SK-N-SH (cell line): ENCODE measurements at regions not wholly inside any gene's neighbourhood (a gene's known extent, or its start where the extent isn't known, plus 50 kb on each side); places are given as distances from the start of the nearest gene placed in this dataset.

Experiments
- CTCF ChIA-PET: fragments of 300-600, 350-600 bp; formaldehyde crosslinking; extraction: SDS; loops from one replicate; lab custom pipeline; 2021; lab: Yijun Ruan, JAX
- POLR2A ChIA-PET: fragments of 350-600 bp; sonication (Branson Sonifier 250); formaldehyde crosslinking; extraction: SDS; loops from one replicate; lab custom pipeline; 2020; ENCODE audit warnings: antibody characterized with exemption, inconsistent platforms; lab: Yijun Ruan, JAX
- DNase-seq: peaks from one replicate; pipeline ENCODE4 v3.0.0; 2012
- H2AFZ ChIP-seq: fragments of 200-600 bp; sonication (generic); 2 replicates; pipeline ENCODE4 v1.8.1; 2016; ENCODE audit warnings: antibody characterized with exemption, mild to moderate bottlenecking, low read depth
- H3F3A ChIP-seq: fragments of 200-600 bp; sonication (generic); replicated peaks from 2 replicates; pipeline ENCODE3; 2016; ENCODE audit warnings: antibody characterized with exemption, mild to moderate bottlenecking; ENCODE audit not compliant: insufficient read depth
- H3K27ac ChIP-seq, 2 experiments: fragments of 200-500 bp in 1 of 2; fragments of 200-600 bp in 1 of 2; sonication (Bioruptor generic) in 1 of 2; sonication (generic), shearing (Covaris generic) in 1 of 2; 2 replicates each; pipeline versions ENCODE4 v1.5.1 to v1.6.1; 2014 to 2016; ENCODE audit warnings: low read depth in 2 of 2, inconsistent platforms in 1 of 2, low read length in 1 of 2, mild to moderate bottlenecking in 1 of 2, mixed read lengths in 1 of 2
- H3K27me3 ChIP-seq: fragments of 200-600 bp; sonication (generic), shearing (Covaris generic); 2 replicates; pipeline ENCODE4 v1.6.1; 2016; ENCODE audit warnings: mixed run types; ENCODE audit not compliant: insufficient read depth
- H3K36me3 ChIP-seq, 2 experiments: fragments of 200-500 bp in 1 of 2; fragments of 200-600 bp in 1 of 2; sonication (Bioruptor generic) in 1 of 2; sonication (generic) in 1 of 2; replicated peaks in 1 of 2; 2 replicates each; pipeline versions ENCODE3 to v1.5.1; 2014 to 2016; ENCODE audit warnings: low read length in 1 of 2, mild to moderate bottlenecking in 1 of 2; ENCODE audit not compliant: insufficient read depth in 2 of 2, control insufficient read depth in 1 of 2
- H3K4me1 ChIP-seq, 2 experiments: fragments of 200-500 bp in 1 of 2; fragments of 200-600 bp in 1 of 2; sonication (Bioruptor generic) in 1 of 2; sonication (generic), shearing (Covaris generic) in 1 of 2; 2 replicates each; pipeline versions ENCODE4 v1.5.1 to v1.6.1; 2014 to 2016; ENCODE audit warnings: low read depth in 1 of 2, low read length in 1 of 2, mixed run types in 1 of 2; ENCODE audit not compliant: insufficient read depth in 2 of 2, control insufficient read depth in 1 of 2
- H3K4me2 ChIP-seq: fragments of 200-600 bp; sonication (generic), shearing (Covaris generic); 2 replicates; pipeline ENCODE4 v1.6.1; 2017; ENCODE audit warnings: mixed run types
- H3K4me3 ChIP-seq, 2 experiments: fragments of 200-500 bp in 1 of 2; fragments of 200-600 bp in 1 of 2; sonication (Bioruptor generic) in 1 of 2; sonication (generic), shearing (Covaris generic) in 1 of 2; 2 replicates each; pipeline versions ENCODE4 v1.5.1 to v1.8.1; 2014 to 2016; ENCODE audit warnings: low read depth in 2 of 2, inconsistent platforms in 1 of 2, low read length in 1 of 2, mild to moderate bottlenecking in 1 of 2, mixed read lengths in 1 of 2, moderate library complexity in 1 of 2
- H3K79me2 ChIP-seq: fragments of 200-600 bp; sonication (generic); 2 replicates; pipeline ENCODE4 v1.8.1; 2017; ENCODE audit warnings: mild to moderate bottlenecking; ENCODE audit not compliant: insufficient read depth
- H3K9ac ChIP-seq: fragments of 200-600 bp; sonication (generic); 2 replicates; pipeline ENCODE4 v1.6.1; 2017; ENCODE audit warnings: mixed run types
- H3K9me2 ChIP-seq: fragments of 200-600 bp; sonication (generic); 2 replicates; pipeline ENCODE4 v1.6.1; 2017; ENCODE audit warnings: mixed run types
- H3K9me3 ChIP-seq: fragments of 200-600 bp; sonication (generic); 2 replicates; pipeline ENCODE4 v1.6.1; 2017; ENCODE audit warnings: mixed run types, mild to moderate bottlenecking, moderate library complexity
- H4K20me1 ChIP-seq: fragments of 200-600 bp; sonication (generic); 2 replicates; pipeline ENCODE4 v1.6.1; 2017; ENCODE audit warnings: mild to moderate bottlenecking, mixed run types; ENCODE audit not compliant: insufficient read depth
- CHD2 ChIP-seq: fragments of 150-350 bp; IDR thresholded peaks from 2 replicates; pipeline ENCODE4 v1.6.1; 2018; ENCODE audit warnings: low read length; ENCODE audit not compliant: partially characterized antibody
- ELF1 ChIP-seq: IDR thresholded peaks from 2 replicates; pipeline ENCODE4 v1.4.0; 2012
- EP300 ChIP-seq, 2 experiments: IDR thresholded peaks; 2 replicates each; pipeline versions ENCODE4 v1.4.0 to v1.6.1; 2012; ENCODE audit warnings: borderline replicate concordance in 1 of 2, low read depth in 1 of 2, low read length in 1 of 2
- EZH2phosphoT487 ChIP-seq: fragments of 200-600 bp; sonication (generic); IDR thresholded peaks from 2 replicates; pipeline ENCODE4 v1.6.1; 2017; ENCODE audit warnings: low read depth, mixed run types, mild to moderate bottlenecking, antibody characterized with exemption, moderate library complexity, borderline replicate concordance
- FOSL2 ChIP-seq: IDR thresholded peaks from 2 replicates; pipeline ENCODE4 v1.4.0; 2012; ENCODE audit warnings: low read depth, mild to moderate bottlenecking, moderate library complexity, borderline replicate concordance
- GATA2 ChIP-seq: sonication (generic); formaldehyde crosslinking; IDR thresholded peaks from 2 replicates; pipeline ENCODE4 v1.5.0; 2020; ENCODE audit warnings: mild to moderate bottlenecking, missing genetic modification reagents
- IRF3 ChIP-seq: fragments of 150-350 bp; IDR thresholded peaks from 2 replicates; pipeline ENCODE4 v1.6.1; 2016; ENCODE audit warnings: mild to moderate bottlenecking, low read depth, low read length
- MEF2A ChIP-seq: IDR thresholded peaks from 2 replicates; pipeline ENCODE4 v1.4.0; 2012; ENCODE audit warnings: low read depth, borderline replicate concordance
- PBX3 ChIP-seq: IDR thresholded peaks from 2 replicates; pipeline ENCODE4; 2012
- POLR2AphosphoS5 ChIP-seq: IDR thresholded peaks from 2 replicates; pipeline ENCODE4 v1.6.1; 2012; ENCODE audit warnings: low read depth, low read length
- REST ChIP-seq: IDR thresholded peaks from 2 replicates; pipeline ENCODE4 v1.6.1; 2012; ENCODE audit warnings: mild to moderate bottlenecking, low read depth, low read length, moderate library complexity
- TAF1 ChIP-seq: IDR thresholded peaks from 2 replicates; pipeline ENCODE4 v1.6.1; 2012; ENCODE audit warnings: low read depth, mild to moderate bottlenecking, low read length, moderate library complexity, borderline replicate concordance
- TEAD4 ChIP-seq: IDR thresholded peaks from 2 replicates; pipeline ENCODE4 v1.4.0; 2012; ENCODE audit warnings: mild to moderate bottlenecking, borderline replicate concordance; ENCODE audit not compliant: insufficient read depth
- ZBTB33 ChIP-seq: IDR thresholded peaks from 2 replicates; pipeline ENCODE4 v1.4.0; 2012; ENCODE audit warnings: low read depth, borderline replicate concordance
- WGBS: methylation state at CpG from one replicate; pipeline ENCODE4 v1.1.6; 2017; ENCODE audit warnings: low lambda C conversion rate; 5-methylcytosine and 5-hydroxymethylcytosine counted together

GRCh38 chr4:84151574-84151973, 347.5 kb downstream of the NKX6-1 start:
- Histone ChIP-seq H3K4me1 (no peaks in the 10 kb centered on the region), H3K36me3 (no peaks in the 10 kb centered on the region), H3K79me2 (no peaks in the 10 kb centered on the region), H3K27me3 (no peaks in the 10 kb centered on the region; the same call in 1 of the 2 replicates), H3K4me2 (no peak overlapping the region), H3K9ac (no peak overlapping the region), H4K20me1 (no peaks in the 10 kb centered on the region), H2AFZ (no peak overlapping the region), H3K4me3 (no peak overlapping the region), H3K9me2 (no peaks in the 10 kb centered on the region), H3F3A (no peaks in the 10 kb centered on the region), H3K9me3 (no peaks in the 10 kb centered on the region), H3K27ac (no peak overlapping the region)
- no peak for TF ChIP-seq ZBTB33
- WGBS, result 0% methylated on average over 2 of the region's 2 CpGs
- ChIA-PET CTCF (no interaction called here), POLR2A (no interaction called here)
- no peak for DNase-seq

GRCh38 chr4:84150177-84150576, 348.9 kb downstream of the NKX6-1 start:
- 42% methylated on average over 1 of the region's 1 CpG for WGBS
- H3K9me2 ChIP-seq, result no peaks in the 10 kb centered on the region

GRCh38 chr4:84147831-84148230, 351.3 kb downstream of the NKX6-1 start:
- Histone ChIP-seq H2AFZ (no peak overlapping the region), H3K4me2 (no peak overlapping the region), H3K4me3 (no peak overlapping the region), H3K4me1 (no peaks in the 10 kb centered on the region), H3K27me3 (no peaks in the 10 kb centered on the region; the same call in 1 of the 2 replicates), H3K9me3 (no peaks in the 10 kb centered on the region), H3F3A (no peaks in the 10 kb centered on the region), H4K20me1 (no peaks in the 10 kb centered on the region), H3K9ac (no peak overlapping the region), H3K27ac (no peak overlapping the region), H3K36me3 (no peaks in the 10 kb centered on the region), H3K79me2 (no peaks in the 10 kb centered on the region), H3K9me2 (no peaks in the 10 kb centered on the region)
- ChIA-PET CTCF (no interaction called here), POLR2A (no interaction called here)
- WGBS, result 16% methylated on average over 3 of the region's 3 CpGs
- DNase-seq, result no peak
- TF ChIP-seq CHD2, result no peak
- no peak for TF ChIP-seq PBX3
- no peak for TF ChIP-seq EZH2phosphoT487
- TF ChIP-seq IRF3, result no peak
- TF ChIP-seq EP300 (IDR thresholded peaks at IDR 0.05; ENCODE audit: borderline replicate concordance in 1 of 2, low read depth in 1 of 2, low read length in 1 of 2), result no peak
- TF ChIP-seq POLR2AphosphoS5, result no peak
- no peak for TF ChIP-seq ELF1
- no peak for TF ChIP-seq TEAD4
- TF ChIP-seq GATA2, result no peak
- no peak for TF ChIP-seq FOSL2
- TF ChIP-seq REST, result no peak

More at GRCh38 chr4:84150177-84150576, 348.9 kb downstream of the NKX6-1 start:
- Histone ChIP-seq H3K9ac (no peak overlapping the region), H3K27ac (no peak overlapping the region), H3K4me1 (no peaks in the 10 kb centered on the region), H3K4me3 (no peak overlapping the region), H3F3A (no peaks in the 10 kb centered on the region), H4K20me1 (no peaks in the 10 kb centered on the region), H3K79me2 (no peaks in the 10 kb centered on the region), H3K27me3 (no peaks in the 10 kb centered on the region; the same call in 1 of the 2 replicates), H3K4me2 (no peak overlapping the region), H2AFZ (no peak overlapping the region), H3K36me3 (no peaks in the 10 kb centered on the region), H3K9me3 (no peaks in the 10 kb centered on the region)
- TF ChIP-seq MEF2A (no peak), TAF1 (no peak)
- POLR2A ChIA-PET, result no interaction called here
- no peak for DNase-seq
- CTCF ChIA-PET, result no interaction called here
